HCT116 (cell line): ENCODE measurements at regions not wholly inside any gene's neighbourhood (a gene's known extent, or its start where the extent isn't known, plus 50 kb on each side); places are given as distances from the start of the nearest gene placed in this dataset.

ENCODE experiments used
- ATAC-seq: fragments of 200-7000 bp; cut with Tn5 transposase; 2 replicates; pipeline ENCODE4 v1.9.1; 2020; ENCODE audit warnings: mild to moderate bottlenecking, moderate library complexity
- BruUV-seq: library from RNA; stranded (reverse); fragments of 400-500 nt; replicated peaks from 2 replicates; lab custom pipeline; 2021; lab: Mats Ljungman, UMichigan
- CTCF ChIA-PET: fragments of 300-600 bp; sonication (Branson Sonifier 250); formaldehyde crosslinking; loops from one replicate; lab custom pipeline; 2021; ENCODE audit warnings: antibody characterized with exemption; lab: Charles Lee
- POLR2A ChIA-PET: fragments of 300-600, 350-600 bp; sonication (Branson Sonifier 250); formaldehyde crosslinking; loops from one replicate; lab custom pipeline; 2021; ENCODE audit warnings: antibody characterized with exemption; lab: Charles Lee
- RAD21 ChIA-PET, 2 experiments: fragments of 300-600 bp; sonication (Branson Sonifier 250); formaldehyde crosslinking; loops; one replicate each; lab custom pipeline; 2023; ENCODE audit warnings: low total read pairs in 2 of 2; ENCODE audit not compliant: uncharacterized antibody in 2 of 2, unreplicated experiment in 2 of 2, low non-redundant PET in 1 of 2; lab: Charles Lee
- DNase-seq: peaks from one replicate; pipeline ENCODE4 v3.0.0-alpha.2; 2010; ENCODE audit warnings: low read depth, low spot score
- H2AFZ ChIP-seq: fragments of 200-600 bp; shearing (Covaris generic), sonication (generic); 2 replicates; pipeline ENCODE4 v1.6.1; 2017; ENCODE audit warnings: low read depth, mixed run types, mixed read lengths, antibody characterized with exemption, low read length; ENCODE audit not compliant: poor library complexity, severe bottlenecking
- H3K27ac ChIP-seq: 2 replicates; pipeline ENCODE4 v1.5.1; 2012; ENCODE audit warnings: low read depth, low read length
- H3K27me3 ChIP-seq: fragments of 200-600 bp; sonication (generic); 2 replicates; pipeline ENCODE4 v1.6.1; 2016; ENCODE audit warnings: mixed run types, low read length, mixed read lengths; ENCODE audit not compliant: insufficient read depth
- H3K36me3 ChIP-seq, 2 experiments: fragments of 200-500 bp in 1 of 2; fragments of 200-600 bp in 1 of 2; sonication (Bioruptor generic) in 1 of 2; sonication (generic) in 1 of 2; 2 replicates each; pipeline versions ENCODE4 v1.5.1 to v1.6.1; 2014 to 2016; ENCODE audit warnings: low read length in 2 of 2, inconsistent platforms in 1 of 2, mixed read lengths in 1 of 2, mixed run types in 1 of 2; ENCODE audit not compliant: insufficient read depth in 2 of 2, control insufficient read depth in 1 of 2
- H3K4me1 ChIP-seq, 2 experiments: fragments of 200-600 bp in 1 of 2; sonication (generic) in 1 of 2; 2 replicates each; pipeline versions ENCODE4 v1.5.1 to v1.6.1; 2012 to 2017; ENCODE audit warnings: low read length in 2 of 2, inconsistent platforms in 1 of 2, mild to moderate bottlenecking in 1 of 2, mixed read lengths in 1 of 2, mixed run types in 1 of 2, moderate library complexity in 1 of 2; ENCODE audit not compliant: insufficient read depth in 2 of 2, control insufficient read depth in 1 of 2
- H3K4me2 ChIP-seq: fragments of 200-600 bp; sonication (generic); 2 replicates; pipeline ENCODE4 v1.6.1; 2017; ENCODE audit warnings: mixed run types, low read length, mixed read lengths
- H3K4me3 ChIP-seq, 2 experiments: fragments of 200-600 bp in 1 of 2; sonication (generic) in 1 of 2; replicated peaks in 1 of 2; 2 replicates each; pipeline ENCODE4 v1.5.1; 2011 to 2016; ENCODE audit warnings: low read length in 2 of 2, control low read depth in 1 of 2, low read depth in 1 of 2, mild to moderate bottlenecking in 1 of 2, mixed read lengths in 1 of 2, mixed run types in 1 of 2
- H3K79me2 ChIP-seq: fragments of 200-600 bp; sonication (generic); 2 replicates; pipeline ENCODE4 v1.6.1; 2017; ENCODE audit warnings: mild to moderate bottlenecking, mixed run types, low read length, moderate library complexity, mixed read lengths; ENCODE audit not compliant: insufficient read depth
- H3K9ac ChIP-seq: fragments of 200-600 bp; sonication (generic); 2 replicates; pipeline ENCODE4 v1.6.1; 2016; ENCODE audit warnings: low read length, mixed read lengths
- H3K9me2 ChIP-seq: fragments of 200-600 bp; sonication (generic), shearing (Covaris generic); 2 replicates; pipeline ENCODE4 v1.6.1; 2017; ENCODE audit warnings: mixed run types, mild to moderate bottlenecking, moderate library complexity; ENCODE audit not compliant: insufficient read depth
- H3K9me3 ChIP-seq, 2 experiments: fragments of 200-500 bp in 1 of 2; fragments of 200-600 bp in 1 of 2; sonication (Bioruptor generic) in 1 of 2; sonication (generic) in 1 of 2; 2 replicates each; pipeline ENCODE4 v1.6.1; 2014 to 2017; ENCODE audit warnings: low read length in 2 of 2, mixed read lengths in 2 of 2, inconsistent platforms in 1 of 2, low read depth in 1 of 2, mild to moderate bottlenecking in 1 of 2, mixed run types in 1 of 2, moderate library complexity in 1 of 2; ENCODE audit not compliant: control insufficient read depth in 1 of 2, insufficient read depth in 1 of 2
- H4K20me1 ChIP-seq: fragments of 200-600 bp; sonication (generic), shearing (Covaris generic); 2 replicates; pipeline ENCODE4 v1.6.1; 2017; ENCODE audit warnings: mixed run types, mild to moderate bottlenecking, moderate library complexity; ENCODE audit not compliant: insufficient read depth
- ATF3 ChIP-seq: IDR thresholded peaks from 2 replicates; pipeline ENCODE4 v1.6.1; 2012
- CBX3 ChIP-seq: IDR thresholded peaks from 2 replicates; pipeline ENCODE4 v1.6.1; 2012; ENCODE audit warnings: low read depth
- CEBPB ChIP-seq: IDR thresholded peaks from 2 replicates; pipeline ENCODE4 v1.6.1; 2012; ENCODE audit warnings: low read depth
- CTCF ChIP-seq, 3 experiments: fragments of 200-600 bp in 1 of 3; sonication (generic) in 1 of 3; IDR thresholded peaks in 2 of 3; conservative IDR thresholded peaks in 1 of 3; 2 replicates each; pipeline ENCODE4 v1.5.1; 2012 to 2017; ENCODE audit warnings: low read depth in 2 of 3, low read length in 2 of 3, antibody characterized with exemption in 1 of 3, borderline replicate concordance in 1 of 3, control low read depth in 1 of 3, mild to moderate bottlenecking in 1 of 3, mixed read lengths in 1 of 3, mixed run types in 1 of 3, moderate library complexity in 1 of 3; ENCODE audit not compliant: insufficient read depth in 1 of 3
- EGR1 ChIP-seq: IDR thresholded peaks from 2 replicates; pipeline ENCODE4 v1.6.1; 2012; ENCODE audit warnings: low read depth
- ELF1 ChIP-seq: IDR thresholded peaks from 2 replicates; pipeline ENCODE4 v1.6.1; 2012; ENCODE audit warnings: low read depth, borderline replicate concordance
- EZH2 ChIP-seq: fragments of 200-600 bp; sonication (generic); IDR thresholded peaks from 2 replicates; pipeline ENCODE4 v1.6.1; 2017; ENCODE audit warnings: antibody characterized with exemption, mixed run types
- EZH2phosphoT487 ChIP-seq: fragments of 200-600 bp; IDR thresholded peaks from 2 replicates; pipeline ENCODE4 v1.6.1; 2018; ENCODE audit warnings: antibody characterized with exemption, borderline replicate concordance
- FOSL1 ChIP-seq: IDR thresholded peaks from 2 replicates; pipeline ENCODE4 v1.6.1; 2012; ENCODE audit warnings: low read depth
- JUND ChIP-seq: IDR thresholded peaks from 2 replicates; pipeline ENCODE4 v1.6.1; 2012
- POLR2A ChIP-seq: IDR thresholded peaks from 2 replicates; pipeline ENCODE4 v1.7.0; 2011; ENCODE audit warnings: borderline replicate concordance; ENCODE audit not compliant: insufficient read depth, insufficient read length; ENCODE audit errors: extremely low read depth
- POLR2AphosphoS5 ChIP-seq: IDR thresholded peaks from 2 replicates; pipeline ENCODE4 v1.6.1; 2011; ENCODE audit warnings: mild to moderate bottlenecking, low read depth, low read length, moderate library complexity
- REST ChIP-seq: IDR thresholded peaks from 2 replicates; pipeline ENCODE4 v1.6.1; 2012; ENCODE audit warnings: low read depth
- SP1 ChIP-seq: IDR thresholded peaks from 2 replicates; pipeline ENCODE4 v1.6.1; 2012; ENCODE audit warnings: low read depth
- SRF ChIP-seq: IDR thresholded peaks from 2 replicates; pipeline ENCODE4 v1.6.1; 2012; ENCODE audit warnings: low read depth
- TCF7L2 ChIP-seq: IDR thresholded peaks from 2 replicates; pipeline ENCODE4 v1.7.0; 2011; ENCODE audit warnings: borderline replicate concordance, inconsistent platforms; ENCODE audit not compliant: insufficient read depth, insufficient read length; ENCODE audit errors: extremely low read depth
- YY1 ChIP-seq: IDR thresholded peaks from 2 replicates; pipeline ENCODE4 v1.6.1; 2011; ENCODE audit warnings: low read length, low read depth, moderate library complexity, mild to moderate bottlenecking; ENCODE audit not compliant: insufficient replicate concordance; ENCODE audit errors: extremely low read depth
- ZFX ChIP-seq: fragments of 450-650 bp; IDR thresholded peaks from 2 replicates; pipeline ENCODE4 v1.6.1; 2017
- ZNF274 ChIP-seq: fragments of 200-500 bp; sonication (Bioruptor generic); IDR thresholded peaks from 2 replicates; pipeline ENCODE4 v1.6.1; 2014; ENCODE audit warnings: mild to moderate bottlenecking, low read depth, low read length, inconsistent platforms
- intact Hi-C: fragments of 100-400 bp; cut with micrococcal nuclease; formaldehyde crosslinking; loops from 2 replicates; pipeline ENCODE4 v1.10.0; 2022

GRCh38 chr9:79471580-79472543, 99.9 kb upstream of the TLE4 start:
- CTCF ChIA-PET: no interaction called here
- ATAC-seq: no peak

More at GRCh38 chr9:79471580-79472543, 99.9 kb upstream of the TLE4 start:
- ChIA-PET RAD21 (no interaction called here), POLR2A (no interaction called here)
- Histone ChIP-seq H3K4me2 (no peak overlapping the region), H3K36me3 (no peaks in the 10 kb centered on the region), H3K27ac (no peak overlapping the region), H3K9me3 (0 out of 4 replicates have a peak, but pooled peaks cover 0 to 5% of the 10 kb centered on the region in 2 experiments), H3K79me2 (no peaks in the 10 kb centered on the region), H3K9me2 (no peaks in the 10 kb centered on the region), H3K27me3 (no peaks in the 10 kb centered on the region), H3K4me1 (no peaks in the 10 kb centered on the region), H3K9ac (no peak overlapping the region), H2AFZ (no peak overlapping the region), H3K4me3 (no peak overlapping the region), H4K20me1 (no peaks in the 10 kb centered on the region)
- intact Hi-C loops: no loop called here
- no peak for TF ChIP-seq CTCF (IDR thresholded peaks at IDR 0.05 in 2 of 3, conservative IDR thresholded peaks at IDR 0.05 in 1 of 3; ENCODE audit: borderline replicate concordance in 1 of 3, insufficient read depth in 1 of 3, low read depth in 2 of 3, low read length in 2 of 3)
- TF ChIP-seq TCF7L2: no peak
- TF ChIP-seq EZH2phosphoT487: no peak
- TF ChIP-seq ZFX: no peak
- no peak for TF ChIP-seq CBX3
- no peak for TF ChIP-seq FOSL1
- no peak for TF ChIP-seq ATF3
- no peak for TF ChIP-seq SRF
- no peak for TF ChIP-seq YY1
- TF ChIP-seq ZNF274: no peak
- no peak for TF ChIP-seq ELF1
- TF ChIP-seq JUND: no peak
- TF ChIP-seq REST: no peak
- TF ChIP-seq EZH2: no peak
- TF ChIP-seq CEBPB: no peak
- TF ChIP-seq POLR2AphosphoS5: no peak
- no peak for TF ChIP-seq POLR2A
- TF ChIP-seq SP1: no peak
- TF ChIP-seq EGR1: no peak
- BruUV-seq: no TSS peak
- no peak for DNase-seq
